A549 (cell line): ENCODE measurements at regions not wholly inside any gene's neighbourhood (a gene's known extent, or its start where the extent isn't known, plus 50 kb on each side); places are given as distances from the start of the nearest gene placed in this dataset.

Source experiments
- ATAC-seq, 2 experiments: fragments of 200-7000 bp in 1 of 2; fragments of >200 bp in 1 of 2; cut with Nextera tagmentation in 1 of 2; cut with Tn5 transposase in 1 of 2; 3 replicates each; pipeline versions ENCODE4 v1.8.0 to v1.9.1; 2018 to 2020; ENCODE audit warnings: mild to moderate bottlenecking in 1 of 2, moderate library complexity in 1 of 2
- CTCF ChIA-PET: fragments of 300-600 bp; sonication (Branson Sonifier 250); formaldehyde crosslinking; extraction: SDS; loops from one replicate; lab custom pipeline; 2021; ENCODE audit warnings: antibody characterized with exemption, inconsistent platforms; lab: Yijun Ruan, JAX
- POLR2A ChIA-PET: fragments of 350-600 bp; formaldehyde crosslinking; extraction: SDS; loops from one replicate; lab custom pipeline; 2021; ENCODE audit warnings: antibody characterized with exemption, inconsistent platforms; lab: Yijun Ruan, JAX
- DNase-seq, 2 experiments: peaks; one replicate each; pipeline versions ENCODE4 v3.0.0 to v3.0.0-alpha.2; 2011 to 2016; ENCODE audit warnings: low read depth in 1 of 2, low spot score in 1 of 2
- FAIRE-seq: peaks from 2 replicates; lab custom pipeline; 2011; peaks lifted over from hg19 to GRCh38; lab: Jason Lieb, UNC
- H3K27ac ChIP-seq, 2 experiments: fragments of >200 bp; sonication (Bioruptor Twin); formaldehyde crosslinking; 3 replicates each; pipeline ENCODE4 v1.5.1; 2016 to 2017
- H3K4me1 ChIP-seq: fragments of >200 bp; sonication (Bioruptor Twin); formaldehyde crosslinking; 3 replicates; pipeline ENCODE4 v1.6.1; 2016
- H3K4me2 ChIP-seq: fragments of >200 bp; sonication (Bioruptor Twin); formaldehyde crosslinking; 3 replicates; pipeline ENCODE4 v1.6.1; 2016
- H3K4me3 ChIP-seq: fragments of >200 bp; sonication (Bioruptor Twin); formaldehyde crosslinking; 3 replicates; pipeline ENCODE4 v1.5.1; 2016
- H3K9me3 ChIP-seq: fragments of >200 bp; sonication (Bioruptor Twin); formaldehyde crosslinking; 3 replicates; pipeline ENCODE4 v1.6.1; 2016
- BCL3 ChIP-seq: fragments of >200 bp; sonication (Bioruptor Twin); formaldehyde crosslinking; IDR thresholded peaks from 3 replicates; pipeline ENCODE4 v1.6.1; 2016
- CBX2 ChIP-seq: fragments of 200-600 bp; sonication (generic); IDR thresholded peaks from 2 replicates; pipeline ENCODE4 v1.6.1; 2016; ENCODE audit warnings: low read depth, mild to moderate bottlenecking, borderline replicate concordance
- CEBPB ChIP-seq, 2 experiments: fragments of >200 bp in 1 of 2; sonication (Bioruptor Twin) in 1 of 2; formaldehyde crosslinking in 1 of 2; IDR thresholded peaks; 2 replicates each; pipeline ENCODE4 v1.6.1; 2012 to 2016
- CHD2 ChIP-seq: fragments of 150-350 bp; IDR thresholded peaks from 2 replicates; pipeline ENCODE4 v1.6.1; 2014; ENCODE audit warnings: low read length; ENCODE audit not compliant: partially characterized antibody
- EHF ChIP-seq: fragments of 250-450 bp; sonication (Bioruptor Pico); IDR thresholded peaks from 2 replicates; pipeline ENCODE4 v1.5.0; 2020; ENCODE audit warnings: mild to moderate bottlenecking
- EP300 ChIP-seq, 2 experiments: fragments of >200 bp; sonication (Bioruptor Twin); formaldehyde crosslinking; IDR thresholded peaks; 2 replicates in 1 of 2; 3 replicates in 1 of 2; pipeline ENCODE4 v1.6.1; 2016 to 2017
- ESRRA ChIP-seq: fragments of 150-350 bp; IDR thresholded peaks from 2 replicates; pipeline ENCODE4 v1.6.1; 2014; ENCODE audit warnings: mild to moderate bottlenecking, low read length, borderline replicate concordance
- FOSB ChIP-seq: fragments of 250-450 bp; sonication (Bioruptor Pico); IDR thresholded peaks from 2 replicates; pipeline ENCODE4 v1.5.0; 2020; ENCODE audit warnings: mild to moderate bottlenecking, moderate library complexity
- FOSL2 ChIP-seq, 2 experiments: fragments of 450-650 bp in 1 of 2; fragments of >200 bp in 1 of 2; sonication (Bioruptor Twin) in 1 of 2; formaldehyde crosslinking; IDR thresholded peaks; 2 replicates each; pipeline versions ENCODE4 v1.5.0 to v1.6.1; 2016 to 2020; ENCODE audit warnings: mild to moderate bottlenecking in 1 of 2, moderate library complexity in 1 of 2
- FOXS1 ChIP-seq: fragments of 250-450 bp; sonication (Bioruptor Pico); IDR thresholded peaks from 2 replicates; pipeline ENCODE4 v1.5.0; 2020; ENCODE audit warnings: mild to moderate bottlenecking, moderate library complexity
- HDAC2 ChIP-seq: fragments of 200-600 bp; sonication (generic); IDR thresholded peaks from 2 replicates; pipeline ENCODE4 v1.6.1; 2016
- HES2 ChIP-seq: fragments of >200 bp; sonication (Bioruptor Twin); formaldehyde crosslinking; IDR thresholded peaks from 2 replicates; pipeline ENCODE4 v1.6.1; 2016
- HEYL ChIP-seq: fragments of 250-450 bp; sonication (Bioruptor Pico); IDR thresholded peaks from 2 replicates; pipeline ENCODE4 v1.8.0; 2021; ENCODE audit warnings: mild to moderate bottlenecking, moderate library complexity
- HOXB13 ChIP-seq: fragments of 250-450 bp; sonication (Bioruptor Pico); IDR thresholded peaks from 2 replicates; pipeline ENCODE4 v1.5.0; 2020; ENCODE audit warnings: low read depth, mild to moderate bottlenecking, moderate library complexity
- HOXB5 ChIP-seq: fragments of 250-450 bp; sonication (Bioruptor Pico); IDR thresholded peaks from 2 replicates; pipeline ENCODE4 v1.5.0; 2020; ENCODE audit warnings: mild to moderate bottlenecking, moderate library complexity
- JUN ChIP-seq, 2 experiments: fragments of >200 bp; sonication (Bioruptor Twin); formaldehyde crosslinking; IDR thresholded peaks; 2 replicates in 1 of 2; 3 replicates in 1 of 2; pipeline ENCODE4 v1.6.1; 2016 to 2017
- JUNB ChIP-seq: fragments of >200 bp; sonication (Bioruptor Twin); formaldehyde crosslinking; IDR thresholded peaks from 2 replicates; pipeline ENCODE4 v1.6.1; 2016
- MAFK ChIP-seq: fragments of 450-650 bp; IDR thresholded peaks from 2 replicates; pipeline ENCODE4 v1.6.1; 2014; ENCODE audit not compliant: partially characterized antibody
- MYC ChIP-seq: IDR thresholded peaks from 2 replicates; pipeline ENCODE4 v1.6.1; 2012; ENCODE audit warnings: mild to moderate bottlenecking, inconsistent platforms, low read length, improper control_type of control experiment, borderline replicate concordance
- NFE2L2 ChIP-seq: fragments of 150-350 bp; conservative IDR thresholded peaks from 2 replicates; pipeline ENCODE4 v1.6.1; 2014; ENCODE audit warnings: low read length
- NR3C1 ChIP-seq: fragments of >200 bp; sonication (Bioruptor Twin); formaldehyde crosslinking; IDR thresholded peaks from 3 replicates; pipeline ENCODE4 v1.6.1; 2017
- RAD21 ChIP-seq, 2 experiments: fragments of >200 bp in 1 of 2; sonication (Bioruptor Twin) in 1 of 2; formaldehyde crosslinking in 1 of 2; IDR thresholded peaks in 1 of 2; conservative IDR thresholded peaks in 1 of 2; 2 replicates in 1 of 2; 3 replicates in 1 of 2; pipeline ENCODE4 v1.6.1; 2012 to 2018; ENCODE audit warnings: inconsistent platforms in 1 of 2
- RCOR1 ChIP-seq: fragments of 150-350 bp; IDR thresholded peaks from 2 replicates; pipeline ENCODE4 v1.6.1; 2014; ENCODE audit warnings: antibody characterized with exemption, low read length, low read depth
- RFX5 ChIP-seq: fragments of 450-650 bp; IDR thresholded peaks from 2 replicates; pipeline ENCODE4 v1.7.1; 2014; ENCODE audit warnings: antibody characterized with exemption, mild to moderate bottlenecking, moderate library complexity
- WGBS: methylation state at CpG from one replicate; pipeline ENCODE4 v1.1.6; 2017; ENCODE audit errors: missing lambda C conversion rate; 5-methylcytosine and 5-hydroxymethylcytosine counted together
- TF ChIP-seq, protein P1 (sequence below): IDR thresholded peaks from 2 replicates; pipeline ENCODE4 v1.6.1; 2012; ENCODE audit warnings: low read depth, borderline replicate concordance
- TF ChIP-seq, protein P2 (sequence below): fragments of 150-350 bp; IDR thresholded peaks from 2 replicates; pipeline ENCODE4 v1.6.1; 2014; ENCODE audit warnings: low read depth, mild to moderate bottlenecking, low read length

GRCh38 chr10:55233505-55233904, 432.5 kb upstream of the PCDH15 start:
- TF ChIP-seq MAFK (no peak), NFE2L2 (no peak), HOXB13 (CRISPR knock-in tag) (no peak), FOXS1 (CRISPR knock-in tag) (no peak), FOSL2 (IDR thresholded peaks at IDR 0.05) (no peak), FOSL2 (CRISPR knock-in tag; IDR thresholded peaks at IDR 0.05) (no peak), RFX5 (no peak)
- FAIRE-seq = no peak
- POLR2A ChIA-PET = no interaction called here
- ATAC-seq = no peak
- DNase-seq = no peak
- Histone ChIP-seq H3K27ac (no peak overlapping the region), H3K9me3 (0 out of 3 replicates have a peak, but pooled peaks cover 3% of the 10 kb centered on the region), H3K4me2 (no peak overlapping the region), H3K4me1 (no peaks in the 10 kb centered on the region), H3K4me3 (no peak overlapping the region)
- CTCF ChIA-PET = no interaction called here

DNA sequence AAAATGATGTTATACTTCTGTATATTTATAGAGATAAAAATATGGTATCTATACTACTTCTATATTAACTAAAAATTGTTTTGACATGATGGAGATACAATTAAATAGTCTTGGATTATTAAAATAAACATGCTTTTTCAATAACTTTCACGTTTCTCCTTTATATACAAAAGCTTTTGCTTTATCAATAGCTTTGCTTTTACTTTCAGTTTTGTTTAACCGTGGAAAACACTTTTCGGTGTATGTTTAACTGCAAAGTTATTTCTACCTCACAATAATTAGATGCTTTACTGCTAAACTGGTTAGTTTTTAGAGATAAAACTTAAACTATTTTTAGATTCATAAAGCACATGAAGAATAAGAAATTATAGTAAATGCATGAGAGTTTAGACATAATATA, 432.1 kb upstream of the PCDH15 start:
- no peak for FAIRE-seq
- Histone ChIP-seq H3K4me2 (peak overlapping the region; percentile 12; the same call in 1 of the 3 replicates), H3K4me3 (no peak overlapping the region)
- POLR2A ChIA-PET = no interaction called here
- TF ChIP-seq HES2 (no peak), CEBPB (IDR thresholded peaks at IDR 0.05) (no peak), HDAC2 (no peak), CHD2 (no peak), MYC (no peak), FOSB (CRISPR knock-in tag) (no peak), HOXB5 (CRISPR knock-in tag) (no peak), HEYL (CRISPR knock-in tag) (no peak), NR3C1 (no peak), CBX2 (no peak), ESRRA (no peak), BCL3 (no peak), JUNB (no peak), JUN (IDR thresholded peaks at IDR 0.05) (no peak), RCOR1 (no peak)
- TF ChIP-seq, protein P1, sequence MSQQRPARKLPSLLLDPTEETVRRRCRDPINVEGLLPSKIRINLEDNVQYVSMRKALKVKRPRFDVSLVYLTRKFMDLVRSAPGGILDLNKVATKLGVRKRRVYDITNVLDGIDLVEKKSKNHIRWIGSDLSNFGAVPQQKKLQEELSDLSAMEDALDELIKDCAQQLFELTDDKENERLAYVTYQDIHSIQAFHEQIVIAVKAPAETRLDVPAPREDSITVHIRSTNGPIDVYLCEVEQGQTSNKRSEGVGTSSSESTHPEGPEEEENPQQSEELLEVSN = no peak
- TF ChIP-seq, protein P2, sequence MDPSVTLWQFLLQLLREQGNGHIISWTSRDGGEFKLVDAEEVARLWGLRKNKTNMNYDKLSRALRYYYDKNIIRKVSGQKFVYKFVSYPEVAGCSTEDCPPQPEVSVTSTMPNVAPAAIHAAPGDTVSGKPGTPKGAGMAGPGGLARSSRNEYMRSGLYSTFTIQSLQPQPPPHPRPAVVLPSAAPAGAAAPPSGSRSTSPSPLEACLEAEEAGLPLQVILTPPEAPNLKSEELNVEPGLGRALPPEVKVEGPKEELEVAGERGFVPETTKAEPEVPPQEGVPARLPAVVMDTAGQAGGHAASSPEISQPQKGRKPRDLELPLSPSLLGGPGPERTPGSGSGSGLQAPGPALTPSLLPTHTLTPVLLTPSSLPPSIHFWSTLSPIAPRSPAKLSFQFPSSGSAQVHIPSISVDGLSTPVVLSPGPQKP = no peak
- TF ChIP-seq, all 56 proteins: peak for 0
- DNase-seq (no peak), ATAC-seq (no peak)
- 5% methylated on average over 3 of the region's 3 CpGs for WGBS
- H3K4me1 ChIP-seq = no peaks in the 10 kb centered on the region
- CTCF ChIA-PET = no interaction called here
- 0 out of 3 replicates have a peak, but pooled peaks cover 3% of the 10 kb centered on the region for H3K9me3 ChIP-seq
- no peak overlapping the region for H3K27ac ChIP-seq

GRCh38 chr10:55232553-55232952, 431.5 kb upstream of the PCDH15 start:
- Histone ChIP-seq H3K4me1 (no peaks in the 10 kb centered on the region), H3K4me3 (no peak overlapping the region), H3K9me3 (0 out of 3 replicates have a peak, but pooled peaks cover 3% of the 10 kb centered on the region), H3K4me2 (no peak overlapping the region; the same call in 2 of the 3 replicates), H3K27ac (no peak overlapping the region)
- ChIA-PET CTCF (no interaction called here), POLR2A (no interaction called here)
- FAIRE-seq (no peak), ATAC-seq (no peak), DNase-seq (no peak)
- no peak for TF ChIP-seq CBX2
- TF ChIP-seq EHF (CRISPR knock-in tag) = no peak
- no peak for TF ChIP-seq RAD21 (conservative IDR thresholded peaks at IDR 0.05 in 1 of 2, IDR thresholded peaks at IDR 0.05 in 1 of 2)
- TF ChIP-seq HOXB13 (CRISPR knock-in tag) = no peak
- TF ChIP-seq EP300 (IDR thresholded peaks at IDR 0.05) = no peak
- TF ChIP-seq NR3C1 = no peak
- WGBS = 25% methylated on average over 1 of the region's 1 CpG
